Cardiac muscle cell (in vitro differentiated cells and primary cell): ENCODE measurements at regions not wholly inside any gene's neighbourhood (a gene's known extent, or its start where the extent isn't known, plus 50 kb on each side); places are given as distances from the start of the nearest gene placed in this dataset.

Source experiments
- DNase-seq, 2 donors: peaks; one replicate each; pipeline versions ENCODE4 v3.0.0 to v3.0.0-alpha.2; 2010 to 2017; ENCODE audit warnings: low read depth in 1 of 2, low spot score in 1 of 2
- H3K27ac ChIP-seq: fragments of 200-600 bp; sonication (generic); 2 replicates; pipeline ENCODE4 v1.5.1; 2016
- H3K27me3 ChIP-seq: fragments of 200-600 bp; sonication (generic); 2 replicates; pipeline ENCODE4 v1.6.0; 2016; ENCODE audit warnings: control low read depth
- H3K36me3 ChIP-seq: fragments of 200-600 bp; sonication (generic); 2 replicates; pipeline ENCODE4 v1.5.1; 2016; ENCODE audit warnings: control low read depth
- H3K4me1 ChIP-seq: fragments of 200-600 bp; sonication (generic); 2 replicates; pipeline ENCODE4 v1.8.1; 2017; ENCODE audit warnings: low read depth, mild to moderate bottlenecking, mixed run types
- H3K4me3 ChIP-seq: fragments of 200-600 bp; sonication (generic); 2 replicates; pipeline ENCODE4 v1.5.1; 2016; ENCODE audit warnings: mild to moderate bottlenecking
- H3K9me3 ChIP-seq: fragments of 200-600 bp; sonication (generic); 2 replicates; pipeline ENCODE4 v1.5.1; 2017; ENCODE audit warnings: low read depth, mild to moderate bottlenecking, control low read depth
- TF ChIP-seq, protein P1 (sequence below): IDR thresholded peaks from 2 replicates; pipeline ENCODE4 v1.5.1; 2012; ENCODE audit warnings: low read depth, mild to moderate bottlenecking, low read length

DNA sequence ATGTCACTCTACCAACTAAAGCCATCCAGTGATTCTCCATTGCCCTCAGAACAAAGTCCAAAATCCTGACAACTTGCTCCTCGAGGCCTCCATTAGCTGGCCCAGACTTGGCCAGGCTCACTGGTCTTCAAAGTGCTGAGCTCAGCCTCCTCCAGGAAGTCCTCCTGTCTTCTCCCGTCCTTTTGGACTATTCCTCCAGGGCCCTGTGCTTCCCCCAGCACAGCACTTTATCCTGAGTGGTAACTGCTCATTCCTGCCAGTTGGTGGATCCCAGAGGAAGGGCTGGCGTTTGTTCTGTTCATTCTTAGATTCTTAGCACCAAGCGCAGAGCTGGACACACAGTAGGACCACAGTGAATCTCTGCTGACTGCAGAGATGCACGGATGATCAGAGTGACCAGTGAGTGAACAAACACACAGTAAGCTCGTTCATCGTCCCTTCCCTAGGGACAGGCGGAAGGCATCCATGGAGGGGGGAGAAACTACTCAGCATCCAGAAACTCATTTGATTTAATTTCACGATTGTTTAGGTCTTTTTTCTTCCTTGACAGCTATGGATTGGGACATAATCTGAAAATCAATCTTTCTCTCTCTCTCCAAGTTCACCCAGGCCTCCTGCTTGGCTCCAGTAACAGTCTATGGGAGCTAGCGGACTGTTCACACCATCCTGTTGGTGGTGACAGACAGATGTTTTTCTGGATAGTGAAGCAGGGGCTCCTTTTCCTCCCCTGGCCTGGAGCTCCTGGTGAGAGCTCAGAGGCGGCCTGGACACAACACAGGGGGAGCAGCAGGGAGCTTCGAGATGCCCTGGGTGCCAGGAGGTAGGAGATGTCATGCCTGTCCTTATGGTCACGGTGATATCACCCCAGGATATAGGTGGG lies 180.2 kb downstream of the PTPRU start:
- Histone ChIP-seq H3K27me3 (no peaks in the 10 kb centered on the region), H3K9me3 (no peaks in the 10 kb centered on the region), H3K36me3 (no peaks in the 10 kb centered on the region), H3K4me3 (no peak overlapping the region), H3K4me1 (no peaks in the 10 kb centered on the region), H3K27ac (no peak overlapping the region)
- DNase-seq: peak in 1 of 2 donors; percentile 27
- TF ChIP-seq, protein P1, sequence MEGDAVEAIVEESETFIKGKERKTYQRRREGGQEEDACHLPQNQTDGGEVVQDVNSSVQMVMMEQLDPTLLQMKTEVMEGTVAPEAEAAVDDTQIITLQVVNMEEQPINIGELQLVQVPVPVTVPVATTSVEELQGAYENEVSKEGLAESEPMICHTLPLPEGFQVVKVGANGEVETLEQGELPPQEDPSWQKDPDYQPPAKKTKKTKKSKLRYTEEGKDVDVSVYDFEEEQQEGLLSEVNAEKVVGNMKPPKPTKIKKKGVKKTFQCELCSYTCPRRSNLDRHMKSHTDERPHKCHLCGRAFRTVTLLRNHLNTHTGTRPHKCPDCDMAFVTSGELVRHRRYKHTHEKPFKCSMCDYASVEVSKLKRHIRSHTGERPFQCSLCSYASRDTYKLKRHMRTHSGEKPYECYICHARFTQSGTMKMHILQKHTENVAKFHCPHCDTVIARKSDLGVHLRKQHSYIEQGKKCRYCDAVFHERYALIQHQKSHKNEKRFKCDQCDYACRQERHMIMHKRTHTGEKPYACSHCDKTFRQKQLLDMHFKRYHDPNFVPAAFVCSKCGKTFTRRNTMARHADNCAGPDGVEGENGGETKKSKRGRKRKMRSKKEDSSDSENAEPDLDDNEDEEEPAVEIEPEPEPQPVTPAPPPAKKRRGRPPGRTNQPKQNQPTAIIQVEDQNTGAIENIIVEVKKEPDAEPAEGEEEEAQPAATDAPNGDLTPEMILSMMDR: peak; percentile 32

DNA sequence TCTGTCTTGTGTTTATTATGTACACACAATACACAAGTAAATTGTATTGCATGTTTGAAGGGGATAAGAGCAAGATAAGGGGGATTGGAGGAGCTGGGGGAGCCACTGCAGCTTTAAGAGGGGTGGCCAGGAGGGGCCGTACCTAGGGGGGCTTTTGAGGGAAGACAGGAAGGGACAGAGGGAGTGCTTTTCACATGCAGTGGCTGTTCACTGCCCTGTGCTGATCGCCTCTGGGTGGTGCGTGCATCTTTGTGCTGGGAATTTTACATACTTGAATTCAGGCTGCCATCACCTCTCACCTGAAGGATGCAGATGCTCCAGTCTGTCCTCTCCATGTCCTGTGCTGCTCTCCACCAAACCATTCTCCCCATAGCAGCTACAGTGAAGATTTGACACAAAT lies 179.5 kb downstream of the PTPRU start:
- Histone ChIP-seq H3K36me3 (no peaks in the 10 kb centered on the region), H3K4me3 (no peak overlapping the region), H3K27me3 (no peaks in the 10 kb centered on the region), H3K27ac (no peak overlapping the region), H3K9me3 (no peaks in the 10 kb centered on the region), H3K4me1 (no peaks in the 10 kb centered on the region)
- DNase-seq: peak in 1 of 2 donors; percentile 7
- TF ChIP-seq, protein P1: no peak

DNA sequence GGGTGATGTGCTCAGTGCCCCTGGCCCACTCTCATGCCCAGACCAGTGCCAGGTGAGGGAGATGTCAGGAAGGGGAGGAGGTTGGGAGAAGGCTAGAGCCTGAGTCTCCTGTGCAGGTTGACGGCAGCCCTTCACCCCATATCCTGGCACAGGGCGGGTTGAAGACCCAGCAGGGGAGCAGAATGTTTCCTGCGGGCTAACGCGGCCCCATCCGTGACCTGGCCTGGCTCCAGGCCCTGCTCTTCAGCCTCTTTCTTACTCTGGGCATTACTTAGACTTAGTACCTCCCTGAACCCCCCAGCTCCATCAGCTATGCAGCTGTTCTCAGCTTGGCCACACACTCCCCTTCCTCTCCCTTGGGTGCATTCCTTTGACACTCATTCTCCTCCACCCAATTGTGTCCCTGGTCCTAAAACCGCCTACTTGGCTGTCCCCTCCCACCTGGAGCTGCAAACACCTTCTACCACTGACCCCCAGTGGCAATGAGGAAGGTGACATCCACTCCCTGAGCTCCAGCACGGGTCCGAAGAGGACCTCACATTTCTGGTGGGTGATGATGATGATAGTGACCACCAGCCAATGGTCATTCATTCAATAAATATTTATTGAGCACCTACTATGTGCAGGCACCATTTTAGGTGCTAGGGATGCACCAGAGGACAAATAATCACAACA lies 179.0 kb downstream of the PTPRU start:
- no peak overlapping the region for H3K4me3 ChIP-seq
- no peaks in the 10 kb centered on the region for H3K9me3 ChIP-seq
- no peaks in the 10 kb centered on the region for H3K36me3 ChIP-seq
- TF ChIP-seq, protein P1: no peak
- no peaks in the 10 kb centered on the region for H3K4me1 ChIP-seq
- H3K27me3 ChIP-seq: no peaks in the 10 kb centered on the region
- H3K27ac ChIP-seq: no peak overlapping the region
- DNase-seq: peak; percentile 26 to 61

DNA sequence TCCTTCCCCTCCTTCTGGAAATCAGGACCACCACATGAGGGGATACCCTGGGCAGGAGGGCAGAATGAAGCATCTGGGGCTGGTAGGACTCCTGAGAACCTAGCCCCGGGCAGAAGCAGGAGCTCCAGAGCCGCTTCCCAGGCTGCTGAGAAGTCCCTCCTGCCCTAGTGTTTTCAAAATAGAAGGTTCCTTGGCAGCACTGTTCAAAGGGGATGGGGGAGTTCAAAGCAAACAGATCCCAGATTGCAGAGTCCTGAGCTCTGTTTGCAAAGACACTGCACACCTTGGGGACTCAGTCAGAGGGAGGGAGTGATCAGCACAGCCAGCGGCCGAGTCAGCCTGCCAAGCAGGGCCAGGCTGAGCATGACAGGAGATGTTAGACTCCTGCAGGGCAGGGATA lies 177.8 kb downstream of the PTPRU start:
- Histone ChIP-seq H3K36me3 (no peaks in the 10 kb centered on the region), H3K4me1 (no peaks in the 10 kb centered on the region), H3K27ac (no peak overlapping the region), H3K27me3 (peaks cover 7% of the 10 kb centered on the region), H3K4me3 (no peak overlapping the region), H3K9me3 (no peaks in the 10 kb centered on the region)
- TF ChIP-seq, protein P1: no peak
- no peak for DNase-seq

DNA sequence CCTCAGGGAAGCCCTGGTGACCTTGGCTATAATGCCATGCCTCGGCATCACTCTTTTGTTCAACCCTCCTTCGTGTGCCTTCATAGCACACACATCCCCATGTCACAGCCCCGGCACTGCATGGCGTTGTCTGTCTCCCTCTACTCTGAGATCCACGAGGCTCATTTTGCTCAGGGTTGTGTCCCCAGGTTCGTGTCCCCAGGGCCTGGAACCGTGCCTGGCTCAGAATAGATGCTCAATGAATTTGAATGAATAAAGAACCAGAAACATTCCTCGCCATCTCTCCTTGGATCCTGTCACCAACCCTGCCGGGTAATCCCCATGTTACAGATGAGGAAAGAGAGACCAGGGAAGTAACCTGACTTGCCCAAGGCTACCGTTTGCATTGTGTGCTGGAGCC lies 177.3 kb downstream of the PTPRU start:
- H3K9me3 ChIP-seq: no peaks in the 10 kb centered on the region
- no peak overlapping the region for H3K27ac ChIP-seq
- DNase-seq: no peak
- no peaks in the 10 kb centered on the region for H3K4me1 ChIP-seq
- no peaks in the 10 kb centered on the region for H3K36me3 ChIP-seq
- H3K4me3 ChIP-seq: no peak overlapping the region
- TF ChIP-seq, protein P1: no peak
- H3K27me3 ChIP-seq: peaks cover 7% of the 10 kb centered on the region
